Ascending aorta (tissue), 2 donors: ENCODE measurements at regions not wholly inside any gene's neighbourhood (a gene's known extent, or its start where the extent isn't known, plus 50 kb on each side); places are given as distances from the start of the nearest gene placed in this dataset.

Experiments
- DNase-seq, 2 donors: peaks; one replicate each; pipeline ENCODE4 v3.0.0-alpha.2; 2019; ENCODE audit warnings: low spot score in 2 of 2
- H3K27ac ChIP-seq, 2 donors: fragments of 200-600 bp; sonication (generic); one replicate each; pipeline ENCODE4 v1.5.1; 2016 to 2017; ENCODE audit warnings: mild to moderate bottlenecking in 1 of 2
- H3K27me3 ChIP-seq: fragments of 200-600 bp; sonication (generic); one replicate; pipeline ENCODE4 v1.5.1; 2017
- H3K36me3 ChIP-seq, 2 donors: fragments of 200-600 bp; sonication (generic); one replicate each; pipeline ENCODE4 v1.5.1; 2016
- H3K4me1 ChIP-seq, 2 donors: fragments of 200-600 bp; sonication (generic); one replicate each; pipeline ENCODE4 v1.5.1; 2016 to 2017; ENCODE audit warnings: mild to moderate bottlenecking in 1 of 2
- H3K4me3 ChIP-seq, 2 donors: fragments of 200-600 bp; sonication (generic); one replicate each; pipeline ENCODE4 v1.5.1; 2016 to 2017; ENCODE audit warnings: mild to moderate bottlenecking in 1 of 2
- H3K9me3 ChIP-seq, 2 donors: fragments of 200-600 bp; sonication (generic); one replicate each; pipeline ENCODE4 v1.5.1; 2016
- intact Hi-C: fragments of 100-400 bp; cut with DNase I; formaldehyde crosslinking; loops from one replicate; pipeline ENCODE4 v1.15.1; 2023
- TF ChIP-seq, protein P1 (sequence below), 3 experiments: fragments of 200-600 bp in 2 of 3; fragments of 450-650 bp in 1 of 3; sonication (generic) in 2 of 3; IDR thresholded peaks; one replicate each; pipeline ENCODE4 v1.5.1; 2016 to 2019; ENCODE audit warnings: antibody characterized with exemption in 3 of 3, mild to moderate bottlenecking in 1 of 3, moderate library complexity in 1 of 3

GRCh38 chr7:10222976-10223375 lies 750.7 kb upstream of the PHF14 start:
- no peaks in the 10 kb centered on the region for H3K9me3 ChIP-seq
- H3K27ac ChIP-seq, result no peak overlapping the region
- DNase-seq, result no peak
- no peaks in the 10 kb centered on the region for H3K4me1 ChIP-seq
- intact Hi-C loops, result no loop called here
- H3K4me3 ChIP-seq, result no peak overlapping the region
- H3K27me3 ChIP-seq, result no peaks in the 10 kb centered on the region
- no peaks in the 10 kb centered on the region for H3K36me3 ChIP-seq
- TF ChIP-seq, protein P1, sequence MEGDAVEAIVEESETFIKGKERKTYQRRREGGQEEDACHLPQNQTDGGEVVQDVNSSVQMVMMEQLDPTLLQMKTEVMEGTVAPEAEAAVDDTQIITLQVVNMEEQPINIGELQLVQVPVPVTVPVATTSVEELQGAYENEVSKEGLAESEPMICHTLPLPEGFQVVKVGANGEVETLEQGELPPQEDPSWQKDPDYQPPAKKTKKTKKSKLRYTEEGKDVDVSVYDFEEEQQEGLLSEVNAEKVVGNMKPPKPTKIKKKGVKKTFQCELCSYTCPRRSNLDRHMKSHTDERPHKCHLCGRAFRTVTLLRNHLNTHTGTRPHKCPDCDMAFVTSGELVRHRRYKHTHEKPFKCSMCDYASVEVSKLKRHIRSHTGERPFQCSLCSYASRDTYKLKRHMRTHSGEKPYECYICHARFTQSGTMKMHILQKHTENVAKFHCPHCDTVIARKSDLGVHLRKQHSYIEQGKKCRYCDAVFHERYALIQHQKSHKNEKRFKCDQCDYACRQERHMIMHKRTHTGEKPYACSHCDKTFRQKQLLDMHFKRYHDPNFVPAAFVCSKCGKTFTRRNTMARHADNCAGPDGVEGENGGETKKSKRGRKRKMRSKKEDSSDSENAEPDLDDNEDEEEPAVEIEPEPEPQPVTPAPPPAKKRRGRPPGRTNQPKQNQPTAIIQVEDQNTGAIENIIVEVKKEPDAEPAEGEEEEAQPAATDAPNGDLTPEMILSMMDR (IDR thresholded peaks at IDR 0.05), result no peak

DNA sequence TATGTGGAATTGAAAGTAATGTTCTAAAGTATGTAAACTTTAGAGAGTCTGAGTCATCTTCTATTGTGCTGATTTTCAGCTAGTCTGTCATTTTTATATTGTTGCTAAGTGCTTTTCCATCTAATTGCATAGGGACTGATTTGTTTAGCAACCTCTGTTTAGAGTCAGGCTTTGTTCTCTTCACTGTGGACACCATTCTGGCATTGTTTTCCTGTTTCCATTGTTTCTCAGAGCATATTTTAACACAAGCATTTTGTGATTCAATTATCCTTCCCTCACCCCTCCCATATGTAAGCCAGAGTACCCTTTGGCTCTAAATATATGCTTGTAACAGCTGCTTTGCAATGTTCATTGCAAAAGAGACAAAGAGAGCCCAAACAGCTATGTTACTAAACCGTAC lies 748.4 kb upstream of the PHF14 start:
- DNase-seq, result no peak
- H3K4me1 ChIP-seq, result no peaks in the 10 kb centered on the region
- H3K36me3 ChIP-seq, result no peaks in the 10 kb centered on the region
- TF ChIP-seq, protein P1 (IDR thresholded peaks at IDR 0.05), result no peak
- H3K27me3 ChIP-seq, result no peaks in the 10 kb centered on the region
- no peaks in the 10 kb centered on the region for H3K9me3 ChIP-seq
- no peak overlapping the region for H3K27ac ChIP-seq
- no peak overlapping the region for H3K4me3 ChIP-seq
- intact Hi-C loops, result no loop called here

GRCh38 chr7:10237306-10237705 lies 736.4 kb upstream of the PHF14 start:
- Histone ChIP-seq H3K4me3 (no peak overlapping the region), H3K27ac (no peak overlapping the region), H3K4me1 (no peaks in the 10 kb centered on the region), H3K27me3 (no peaks in the 10 kb centered on the region), H3K36me3 (no peaks in the 10 kb centered on the region), H3K9me3 (no peaks in the 10 kb centered on the region)
- TF ChIP-seq, protein P1 (IDR thresholded peaks at IDR 0.05), result no peak
- intact Hi-C loops, result no loop called here
- no peak for DNase-seq

- TF ChIP-seq, protein P1 (IDR thresholded peaks at IDR 0.05), result no peak
- no peak for DNase-seq
- no peaks in the 10 kb centered on the region for H3K27me3 ChIP-seq
- no peaks in the 10 kb centered on the region for H3K9me3 ChIP-seq
- H3K36me3 ChIP-seq, result no peaks in the 10 kb centered on the region
- no peak overlapping the region for H3K27ac ChIP-seq
- intact Hi-C loops, result no loop called here
- H3K4me3 ChIP-seq, result no peak overlapping the region
- no peaks in the 10 kb centered on the region for H3K4me1 ChIP-seq
Observed at GRCh38 chr7:10238641-10239040, 735.0 kb upstream of the PHF14 start.

- Histone ChIP-seq H3K27me3 (no peaks in the 10 kb centered on the region), H3K9me3 (no peaks in the 10 kb centered on the region), H3K4me1 (no peaks in the 10 kb centered on the region), H3K36me3 (no peaks in the 10 kb centered on the region), H3K27ac (no peak overlapping the region), H3K4me3 (no peak overlapping the region)
- TF ChIP-seq, protein P1 (IDR thresholded peaks at IDR 0.05), result no peak
- intact Hi-C loops, result no loop called here
- DNase-seq, result no peak
Observed at GRCh38 chr7:10239695-10240345, 733.9 kb upstream of the PHF14 start.

- Histone ChIP-seq H3K27ac (no peak overlapping the region), H3K4me3 (no peak overlapping the region), H3K27me3 (no peaks in the 10 kb centered on the region), H3K9me3 (peaks cover 0 to 7% of the 10 kb centered on the region in 2 donors), H3K4me1 (no peaks in the 10 kb centered on the region), H3K36me3 (no peaks in the 10 kb centered on the region)
- intact Hi-C loops, result no loop called here
- no peak for DNase-seq
- TF ChIP-seq, protein P1 (IDR thresholded peaks at IDR 0.05), result no peak
Observed at GRCh38 chr7:10245406-10245805, 728.3 kb upstream of the PHF14 start.
